H1 (cell line): ENCODE measurements at regions not wholly inside any gene's neighbourhood (a gene's known extent, or its start where the extent isn't known, plus 50 kb on each side); places are given as distances from the start of the nearest gene placed in this dataset.

ENCODE experiments used
- CTCF ChIA-PET: fragments of 300-600 bp; sonication (Branson Sonifier 250); formaldehyde crosslinking; loops from one replicate; lab custom pipeline; 2021; ENCODE audit not compliant: partially characterized antibody; lab: Charles Lee
- POLR2A ChIA-PET: fragments of 300-600 bp; sonication (Branson Sonifier 250); formaldehyde crosslinking; loops from one replicate; lab custom pipeline; 2021; ENCODE audit warnings: inconsistent platforms; ENCODE audit not compliant: partially characterized antibody; lab: Charles Lee
- DNase-seq, 2 experiments: peaks; one replicate each; pipeline versions ENCODE4 v3.0.0 to v3.0.0-alpha.2; 2010 to 2022; ENCODE audit warnings: low spot score in 2 of 2, low read depth in 1 of 2, mixed read lengths in 1 of 2
- FAIRE-seq: peaks from 2 replicates; lab custom pipeline; 2011; peaks lifted over from hg19 to GRCh38; lab: Jason Lieb, UNC
- H2AFZ ChIP-seq: 2 replicates; pipeline ENCODE4 v1.8.1; 2012; ENCODE audit warnings: low read length, inconsistent platforms
- H2AK5ac ChIP-seq: 2 replicates; pipeline ENCODE4 v1.6.1; 2013; ENCODE audit warnings: low read depth, low read length
- H2BK120ac ChIP-seq: replicated peaks from 2 replicates; pipeline ENCODE3; 2013; ENCODE audit warnings: low read depth, low read length, inconsistent platforms
- H2BK12ac ChIP-seq: 2 replicates; pipeline ENCODE4 v1.6.1; 2013; ENCODE audit warnings: low read depth, low read length
- H2BK15ac ChIP-seq: 2 replicates; pipeline ENCODE4 v1.6.1; 2013; ENCODE audit warnings: low read length
- H2BK20ac ChIP-seq: 2 replicates; pipeline ENCODE4 v1.6.1; 2013; ENCODE audit warnings: low read length
- H2BK5ac ChIP-seq: 2 replicates; pipeline ENCODE4 v1.6.1; 2013; ENCODE audit warnings: low read depth, low read length
- H3K14ac ChIP-seq: 2 replicates; pipeline ENCODE4 v1.6.1; 2013; ENCODE audit warnings: inconsistent platforms; ENCODE audit not compliant: insufficient read length
- H3K18ac ChIP-seq: 2 replicates; pipeline ENCODE4 v1.6.1; 2013; ENCODE audit warnings: low read length; ENCODE audit errors: extremely low read depth
- H3K23ac ChIP-seq: 2 replicates; pipeline ENCODE4 v1.6.1; 2013; ENCODE audit warnings: inconsistent platforms; ENCODE audit not compliant: insufficient read length
- H3K23me2 ChIP-seq: 2 replicates; pipeline ENCODE4 v1.6.1; 2013; ENCODE audit warnings: low read depth, low read length
- H3K27ac ChIP-seq: 2 replicates; pipeline ENCODE4 v1.6.1; 2011; ENCODE audit warnings: low read depth, low read length, inconsistent platforms
- H3K27me3 ChIP-seq, 4 experiments: replicated peaks in 1 of 4; 1 replicate in 1 of 4; 2 replicates in 3 of 4; pipeline versions ENCODE4 v1.6.1 to v1.8.1; 2011 to 2013; ENCODE audit warnings: low read length in 3 of 4, mild to moderate bottlenecking in 3 of 4, inconsistent platforms in 2 of 4, mixed read lengths in 2 of 4, moderate library complexity in 1 of 4; ENCODE audit not compliant: control insufficient read depth in 3 of 4, insufficient read depth in 3 of 4; ENCODE audit errors: extremely low read depth in 1 of 4
- H3K36me3 ChIP-seq, 4 experiments: 2 replicates each; pipeline versions ENCODE4 v1.6.1 to v1.8.1; 2011 to 2013; ENCODE audit warnings: mild to moderate bottlenecking in 4 of 4, low read length in 3 of 4, moderate library complexity in 2 of 4, control low read depth in 1 of 4, inconsistent platforms in 1 of 4; ENCODE audit not compliant: insufficient read depth in 4 of 4, control insufficient read depth in 2 of 4
- H3K4ac ChIP-seq: replicated peaks from 2 replicates; pipeline ENCODE3; 2013; ENCODE audit warnings: low read length, low read depth, mixed read lengths, inconsistent platforms; ENCODE audit not compliant: insufficient read length
- H3K4me1 ChIP-seq, 4 experiments: replicated peaks in 1 of 4; 1 replicate in 1 of 4; 2 replicates in 3 of 4; pipeline versions ENCODE4 v1.6.1 to v1.8.1; 2011 to 2013; ENCODE audit warnings: low read length in 3 of 4, inconsistent platforms in 2 of 4, mixed read lengths in 1 of 4; ENCODE audit not compliant: insufficient read depth in 4 of 4, control insufficient read depth in 3 of 4
- H3K4me2 ChIP-seq, 2 experiments: 2 replicates each; pipeline versions ENCODE4 v1.6.1 to v1.8.1; 2011 to 2013; ENCODE audit warnings: low read depth in 2 of 2, low read length in 2 of 2, control low read depth in 1 of 2, inconsistent platforms in 1 of 2, mild to moderate bottlenecking in 1 of 2; ENCODE audit not compliant: insufficient read depth in 1 of 2
- H3K4me3 ChIP-seq, 4 experiments: fragments of 200-600, 300-600 bp in 1 of 4; sonication (generic), shearing (Covaris generic), sonication (Bioruptor Twin) in 1 of 4; 2 replicates each; pipeline versions ENCODE4 v1.5.1 to v1.8.1; 2011 to 2016; ENCODE audit warnings: low read length in 4 of 4, low read depth in 3 of 4, control low read depth in 2 of 4, inconsistent platforms in 2 of 4, mild to moderate bottlenecking in 2 of 4, mixed read lengths in 1 of 4, moderate library complexity in 1 of 4; ENCODE audit not compliant: insufficient read depth in 2 of 4; ENCODE audit errors: extremely low read depth in 1 of 4
- H3K56ac ChIP-seq: replicated peaks from 2 replicates; pipeline ENCODE3; 2013; ENCODE audit warnings: low read depth, mild to moderate bottlenecking, mixed read lengths, low read length, inconsistent platforms; ENCODE audit not compliant: insufficient read length
- H3K79me1 ChIP-seq: 2 replicates; pipeline ENCODE4 v1.6.1; 2013; ENCODE audit warnings: low read depth, low read length, control low read depth
- H3K79me2 ChIP-seq, 2 experiments: 2 replicates each; pipeline versions ENCODE4 v1.6.1 to v1.8.1; 2012 to 2013; ENCODE audit warnings: low read length in 2 of 2, mild to moderate bottlenecking in 2 of 2, inconsistent platforms in 1 of 2; ENCODE audit not compliant: insufficient read depth in 2 of 2, control insufficient read depth in 1 of 2
- H3K9ac ChIP-seq, 4 experiments: replicated peaks in 1 of 4; 1 replicate in 1 of 4; 2 replicates in 3 of 4; pipeline versions ENCODE4 v1.6.1 to v1.8.1; 2011 to 2013; ENCODE audit warnings: low read depth in 3 of 4, low read length in 3 of 4, control low read depth in 2 of 4, mild to moderate bottlenecking in 2 of 4, moderate library complexity in 2 of 4, inconsistent platforms in 1 of 4; ENCODE audit errors: extremely low read depth in 1 of 4
- H3K9me3 ChIP-seq, 2 experiments: 2 replicates each; pipeline versions ENCODE4 v1.6.1 to v1.8.1; 2012 to 2013; ENCODE audit warnings: mild to moderate bottlenecking in 2 of 2, moderate library complexity in 2 of 2, control low read depth in 1 of 2, inconsistent platforms in 1 of 2, low read depth in 1 of 2, low read length in 1 of 2, mixed read lengths in 1 of 2; ENCODE audit not compliant: insufficient read depth in 2 of 2
- H4K20me1 ChIP-seq, 2 experiments: replicated peaks in 1 of 2; 2 replicates each; pipeline versions ENCODE3 to v1.8.1; 2011 to 2013; ENCODE audit warnings: inconsistent platforms in 2 of 2, low read length in 2 of 2, mild to moderate bottlenecking in 1 of 2; ENCODE audit not compliant: insufficient read depth in 2 of 2, control insufficient read depth in 1 of 2
- H4K5ac ChIP-seq: 2 replicates; pipeline ENCODE4 v1.6.1; 2013; ENCODE audit warnings: low read length, low read depth, mixed read lengths, inconsistent platforms; ENCODE audit not compliant: insufficient read length
- H4K8ac ChIP-seq: 2 replicates; pipeline ENCODE4 v1.8.0; 2013; ENCODE audit warnings: mild to moderate bottlenecking, moderate library complexity, low read length, inconsistent platforms; ENCODE audit not compliant: insufficient read depth; ENCODE audit errors: extremely low read depth
- H4K91ac ChIP-seq: replicated peaks from 2 replicates; pipeline ENCODE3; 2013; ENCODE audit warnings: low read length, mixed read lengths, inconsistent platforms; ENCODE audit not compliant: insufficient read length
- BCL11A ChIP-seq, 2 experiments: IDR thresholded peaks; one replicate each; pipeline ENCODE4 v1.6.1; 2011; ENCODE audit warnings: low read depth in 2 of 2, low read length in 2 of 2, mild to moderate bottlenecking in 2 of 2
- POLR2AphosphoS5 ChIP-seq: IDR thresholded peaks from 2 replicates; pipeline ENCODE4 v1.6.1; 2011; ENCODE audit warnings: low read depth, low read length
- ZNF274 ChIP-seq: IDR thresholded peaks from 2 replicates; pipeline ENCODE4 v1.7.0; 2012; ENCODE audit warnings: low read length, borderline replicate concordance; ENCODE audit errors: extremely low read depth
- WGBS, 2 experiments: shearing (Covaris generic) in 1 of 2; methylation state at CpG; one replicate each; pipeline versions ENCODE4 v1.1.6 to v1.1.7; 2013 to 2015; ENCODE audit warnings: low lambda C conversion rate in 2 of 2, mixed read lengths in 2 of 2, inconsistent platforms in 1 of 2, low coverage in 1 of 2, missing lambda C conversion rate in 1 of 2; ENCODE audit not compliant: insufficient replicate concordance in 2 of 2, insufficient coverage in 1 of 2, insufficient read length in 1 of 2; ENCODE audit errors: extremely low coverage in 1 of 2, missing lambda C conversion rate in 1 of 2; 5-methylcytosine and 5-hydroxymethylcytosine counted together

DNA sequence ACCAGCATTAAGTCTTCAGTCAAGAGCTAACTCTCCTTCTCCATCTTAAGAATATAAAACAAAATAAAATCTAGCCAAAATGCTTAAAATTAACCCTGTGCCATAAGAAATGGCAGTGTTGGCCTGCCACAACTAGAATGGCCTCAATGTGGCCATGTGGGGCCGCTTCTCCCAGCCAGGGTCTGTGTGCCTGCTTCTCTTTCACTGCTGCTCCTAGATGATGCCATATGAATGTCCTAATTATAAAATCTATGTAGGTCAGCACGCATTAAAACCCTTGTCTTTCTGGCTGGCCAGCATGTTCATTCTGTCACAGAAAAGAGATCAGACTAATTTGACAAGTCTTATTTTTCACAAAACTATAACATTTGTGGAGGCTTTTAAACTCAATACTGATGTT lies 102.6 kb downstream of the C6orf118 start:
- no peak overlapping the region for H2AK5ac ChIP-seq
- H3K18ac ChIP-seq: no peak overlapping the region
- no peaks in the 10 kb centered on the region for H3K79me2 ChIP-seq
- H3K4me2 ChIP-seq: no peak overlapping the region
- no peak overlapping the region for H2AFZ ChIP-seq
- no peak overlapping the region for H4K8ac ChIP-seq
- H2BK12ac ChIP-seq: no peak overlapping the region
- no peak overlapping the region for H3K9ac ChIP-seq
- no peaks in the 10 kb centered on the region for H3K23me2 ChIP-seq
- H4K91ac ChIP-seq: no peak overlapping the region
- no peak overlapping the region for H2BK5ac ChIP-seq
- 96% methylated on average over 2 of the region's 2 CpGs; no CpG with 5 or more reads in 1 of the 2 experiments for WGBS, 2 experiments
- CTCF ChIA-PET: no interaction called here
- no peaks in the 10 kb centered on the region for H3K36me3 ChIP-seq
- no peak overlapping the region for H4K5ac ChIP-seq
- no peak overlapping the region for H3K4me3 ChIP-seq
- H3K14ac ChIP-seq: no peak overlapping the region
- DNase-seq: no peak
- no peak overlapping the region for H3K4ac ChIP-seq
- POLR2A ChIA-PET: no interaction called here
- no peak for FAIRE-seq
- no peak overlapping the region for H2BK120ac ChIP-seq
- no peaks in the 10 kb centered on the region for H3K79me1 ChIP-seq
- H3K4me1 ChIP-seq: no peaks in the 10 kb centered on the region
- peaks cover 0 to 1% (median 0%) of the 10 kb centered on the region in 4 experiments; a peak in 1 of 7 replicates for H3K27me3 ChIP-seq
- no peaks in the 10 kb centered on the region for H4K20me1 ChIP-seq
- no peak overlapping the region for H2BK20ac ChIP-seq
- H3K23ac ChIP-seq: no peak overlapping the region
- no peak overlapping the region for H3K27ac ChIP-seq
- TF ChIP-seq POLR2AphosphoS5: no peak
- no peak for TF ChIP-seq BCL11A (IDR thresholded peaks at IDR 0.05; ENCODE audit: low read depth in 2 of 2, low read length in 2 of 2)
- TF ChIP-seq ZNF274: no peak
- no peak overlapping the region for H3K56ac ChIP-seq
- H2BK15ac ChIP-seq: no peak overlapping the region
- H3K9me3 ChIP-seq: no peaks in the 10 kb centered on the region
